CD4-positive, alpha-beta T cell treated with Interleukin-17A for 1 hour (primary cell): ENCODE measurements at regions not wholly inside any gene's neighbourhood (a gene's known extent, or its start where the extent isn't known, plus 50 kb on each side); places are given as distances from the start of the nearest gene placed in this dataset.

ENCODE experiments used
- DNase-seq: peaks from one replicate; pipeline ENCODE4 v3.0.0-alpha.2; 2020

DNA sequence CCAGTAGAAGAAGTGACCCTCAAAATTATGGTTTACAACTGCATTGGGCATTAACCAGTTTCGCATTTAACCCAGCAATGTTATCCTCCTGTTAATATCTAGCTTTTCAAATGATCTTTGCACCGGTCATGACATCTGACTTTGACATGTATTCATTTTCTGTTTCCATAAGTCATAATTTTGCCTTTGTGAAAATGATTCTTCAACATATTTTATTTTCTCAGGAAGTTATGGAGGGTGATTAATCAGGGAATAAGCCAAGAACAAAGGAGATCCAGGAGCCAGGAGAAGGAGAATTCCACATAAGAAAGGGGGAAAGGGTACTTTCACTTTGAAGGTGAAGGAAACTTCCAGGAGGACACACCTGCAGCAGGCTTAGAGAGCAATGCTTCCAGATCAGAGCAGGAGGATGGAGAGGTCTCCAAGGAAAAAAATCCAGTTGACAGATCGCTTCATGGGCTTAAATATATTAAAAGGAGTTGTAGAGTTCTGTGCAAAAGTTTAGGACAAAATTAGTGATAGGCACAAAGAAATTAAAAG, 92.1 kb upstream of the FAM3C start:
- DNase-seq: no peak

DNA sequence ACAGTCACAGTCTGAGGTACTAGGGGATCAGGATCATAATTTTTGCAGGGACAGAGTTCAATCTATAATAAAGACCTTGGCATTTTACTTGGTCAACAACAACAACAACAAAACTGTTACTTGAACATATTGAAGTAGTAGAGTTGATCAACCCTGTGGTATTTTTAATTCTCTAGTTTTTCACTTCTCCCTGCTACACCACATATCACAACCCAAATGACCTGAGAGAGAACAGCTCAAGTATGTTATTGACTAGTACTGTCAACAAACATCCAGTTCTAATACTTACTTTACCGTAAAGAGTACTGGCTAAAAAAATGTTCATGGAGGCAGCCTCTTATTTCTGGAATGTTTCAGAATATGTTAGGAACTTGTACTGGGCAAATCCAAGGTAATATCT, 90.5 kb upstream of the FAM3C start:
- no peak for DNase-seq

DNA sequence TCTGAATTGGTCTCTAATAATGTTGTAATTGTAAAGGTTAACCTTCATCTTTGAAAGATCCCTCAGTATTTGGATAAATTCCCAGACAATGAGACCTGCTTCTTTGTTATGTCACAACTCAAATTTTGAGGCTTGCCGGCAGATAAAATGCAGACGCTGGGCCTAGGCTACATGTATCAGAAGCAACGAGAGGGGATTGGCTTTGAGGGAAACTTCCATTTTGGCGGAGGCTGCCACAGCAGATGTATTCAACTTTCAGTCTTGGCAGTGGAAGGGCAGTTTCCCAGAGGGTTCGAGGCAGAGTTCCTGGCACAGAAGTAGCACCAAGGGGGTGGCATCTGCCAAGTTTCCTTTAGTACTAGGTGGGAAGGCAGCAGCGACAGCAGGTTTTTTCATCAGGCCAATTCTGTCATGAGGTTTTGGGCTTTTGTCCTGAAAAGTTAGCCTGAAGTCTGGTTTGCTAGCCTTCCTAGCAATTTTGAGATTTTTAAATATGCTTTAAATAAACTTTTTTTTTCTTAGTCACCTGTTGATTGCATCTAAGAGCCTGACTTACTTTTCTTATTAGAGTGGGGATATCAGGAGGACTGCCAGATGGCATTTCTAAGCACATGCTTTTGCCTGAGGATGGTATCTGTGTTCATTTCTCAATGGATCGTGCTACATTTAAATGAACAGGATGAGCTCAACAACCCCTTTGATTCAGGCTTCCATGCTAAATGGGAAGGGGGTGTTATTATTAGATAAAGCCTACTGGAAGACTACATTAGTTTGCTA, 89.5 kb upstream of the FAM3C start:
- no peak for DNase-seq

DNA sequence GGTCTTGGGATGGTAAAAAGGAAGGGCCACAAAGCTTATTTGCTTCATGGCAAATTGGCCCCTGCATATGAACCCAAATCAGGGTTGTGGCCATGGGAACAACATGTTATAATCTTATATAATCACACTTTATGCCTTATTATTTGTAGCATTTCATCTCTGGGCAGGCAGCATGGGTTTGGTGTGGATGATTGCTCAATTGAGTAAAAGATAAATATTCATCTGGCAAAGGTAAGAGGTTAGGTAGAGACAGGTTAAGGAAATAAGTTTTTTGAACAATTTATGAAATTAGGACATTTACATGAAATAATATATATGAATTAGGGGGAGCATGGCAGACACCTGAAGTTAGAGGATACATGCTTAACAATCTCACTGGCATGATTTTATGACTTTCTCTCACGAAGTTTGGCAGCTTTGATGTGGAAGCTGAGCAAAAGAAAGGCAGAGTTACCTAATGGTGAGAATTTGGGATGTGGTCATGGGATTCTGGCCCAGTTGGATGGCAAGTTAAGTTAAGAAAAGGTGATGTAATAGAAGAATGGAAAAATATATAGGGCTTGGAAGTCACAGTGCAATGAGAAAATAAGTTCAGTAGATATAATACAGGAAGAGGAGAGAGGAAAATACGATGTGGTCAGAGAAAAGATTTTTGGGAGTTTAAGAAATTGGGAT, 88.1 kb upstream of the FAM3C start:
- DNase-seq: no peak

DNA sequence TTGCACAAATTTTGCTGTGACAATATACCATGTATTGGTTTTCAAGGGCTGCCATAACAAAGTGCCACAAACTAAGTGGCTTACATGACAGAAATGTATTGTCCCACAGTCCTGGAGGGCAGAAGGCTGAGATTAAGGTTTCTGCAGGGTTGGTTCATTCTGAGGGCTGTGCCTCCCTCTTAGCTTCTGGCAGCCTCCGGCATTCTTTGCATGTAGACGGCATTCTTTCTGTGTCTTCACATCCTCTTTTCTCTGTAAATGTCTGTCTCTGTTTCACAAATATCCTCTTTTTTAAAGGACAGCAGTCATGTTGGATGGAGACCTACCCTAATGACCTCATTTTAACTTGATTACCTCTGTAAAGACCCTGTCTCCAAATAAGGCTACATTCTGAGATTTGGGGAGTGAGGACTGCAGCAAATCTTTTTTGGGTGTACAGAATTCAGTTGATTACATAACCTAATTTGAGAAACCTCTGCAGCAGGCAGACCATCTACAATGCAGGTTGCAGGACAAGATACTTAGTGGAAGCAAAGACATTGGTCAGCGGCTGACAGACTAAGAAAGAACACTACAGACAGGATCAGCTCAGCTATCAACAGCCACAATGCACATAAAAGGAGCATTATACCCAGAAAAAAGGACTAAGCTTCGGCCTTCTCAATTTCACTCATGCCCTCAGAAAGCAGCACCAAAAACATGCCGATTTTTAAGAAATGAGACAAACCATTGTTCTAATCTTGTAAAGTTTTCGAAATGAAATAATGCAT, 84.6 kb upstream of the FAM3C start:
- DNase-seq: no peak

DNA sequence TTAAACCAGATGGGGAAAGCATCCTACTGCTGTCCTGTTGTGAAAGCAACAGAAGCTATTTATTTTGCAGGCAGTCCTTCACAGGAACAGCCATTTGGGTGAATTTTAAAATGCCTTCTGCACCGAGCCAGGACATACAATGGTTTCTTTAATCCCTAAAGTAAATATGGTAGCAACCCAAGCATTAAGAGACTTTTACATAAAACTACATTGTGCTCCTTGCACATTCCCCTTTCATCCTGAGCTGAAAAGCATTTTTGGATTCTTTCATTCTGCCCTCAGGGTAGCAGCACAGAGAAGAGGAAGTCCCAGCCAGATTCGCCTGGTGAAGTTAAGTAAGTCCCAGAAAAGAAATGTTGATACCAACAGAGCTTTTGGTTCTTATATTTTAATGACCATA, 84.0 kb upstream of the FAM3C start:
- DNase-seq: no peak

DNA sequence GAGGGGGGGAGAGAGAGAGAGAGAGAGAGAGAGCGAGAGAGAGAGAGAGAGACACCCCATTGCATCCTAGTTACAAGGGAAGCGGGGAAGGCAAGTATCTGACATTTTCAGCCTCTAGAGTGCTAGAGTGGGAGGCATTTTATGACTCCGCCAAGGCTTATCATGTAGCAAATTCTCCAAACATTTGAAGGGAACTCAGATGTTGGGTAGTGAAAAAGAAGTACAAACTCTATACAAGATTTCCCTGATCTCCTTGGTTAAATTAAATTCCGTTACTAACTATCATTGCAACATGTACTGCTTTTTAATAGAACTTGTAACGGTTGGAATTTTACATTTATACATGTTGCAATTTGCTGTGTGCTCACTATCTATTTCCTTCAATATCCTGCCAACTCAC, 83.4 kb upstream of the FAM3C start:
- DNase-seq: no peak

DNA sequence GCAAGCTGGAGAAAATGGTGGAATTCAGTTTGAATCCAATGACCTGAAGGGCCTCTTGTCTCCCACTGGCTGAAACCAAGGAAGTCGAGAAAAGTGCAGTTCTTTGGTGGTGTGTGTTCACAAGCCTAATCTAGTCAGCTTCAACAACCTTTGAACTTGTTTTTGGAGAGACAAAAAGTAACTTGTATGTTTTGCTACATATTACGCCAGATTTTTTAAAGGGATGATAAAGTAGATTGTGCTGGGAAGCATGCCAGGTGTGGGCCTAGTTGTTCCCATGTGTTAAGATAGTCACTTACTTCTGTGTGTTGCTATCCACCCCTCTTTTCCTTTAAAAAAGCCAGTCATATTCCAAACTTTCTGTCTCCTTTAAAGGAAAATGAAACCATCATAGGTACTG, 79.7 kb upstream of the FAM3C start:
- no peak for DNase-seq

DNA sequence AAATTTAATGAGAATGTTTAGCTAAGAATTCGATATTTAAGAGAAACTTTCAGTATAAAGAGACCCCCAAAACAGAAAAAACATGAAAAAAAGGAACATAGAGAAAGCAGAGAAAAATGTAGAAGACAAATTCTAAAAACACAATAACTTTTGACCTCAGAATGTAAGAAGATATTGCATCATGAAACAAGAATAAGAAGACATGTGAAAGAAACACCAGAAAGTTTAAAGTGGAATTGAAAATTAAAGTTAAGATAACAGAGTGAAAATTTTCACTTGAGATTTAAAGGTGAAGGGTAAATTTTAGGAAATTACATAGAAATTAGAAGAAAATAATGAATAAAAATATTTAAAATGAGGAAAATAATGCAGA, 78.2 kb upstream of the FAM3C start:
- DNase-seq: no peak

DNA sequence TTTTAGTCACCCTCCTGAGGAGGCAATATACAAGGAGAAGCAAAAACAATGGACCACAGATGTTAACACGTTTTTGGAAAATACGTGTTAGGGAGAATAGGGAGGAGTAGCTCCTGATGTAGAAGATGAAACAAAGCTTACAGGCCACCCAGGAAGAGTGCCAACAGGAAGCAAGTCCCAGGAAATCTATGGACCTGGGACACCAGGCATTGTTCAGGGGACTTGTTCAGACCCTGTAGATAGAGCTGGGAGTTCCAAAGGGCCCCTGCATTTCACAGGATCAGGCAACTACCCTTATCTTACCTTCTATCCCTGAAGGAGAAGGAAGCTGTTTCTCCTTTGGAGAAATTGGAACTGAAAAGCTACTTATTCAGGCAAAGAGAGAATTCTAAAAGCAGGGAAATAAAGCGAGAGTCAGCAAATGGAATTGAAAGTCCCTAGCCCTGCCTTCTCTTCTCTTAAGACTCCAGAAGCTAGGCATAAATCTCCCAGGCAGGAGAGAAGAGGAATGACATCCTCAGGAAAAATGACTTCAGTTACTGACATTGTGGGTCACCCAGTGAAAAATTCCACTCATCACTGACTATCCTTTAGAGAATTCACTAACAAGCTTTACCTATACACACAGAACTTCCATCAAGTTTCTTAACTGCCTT, 77.7 kb upstream of the FAM3C start:
- DNase-seq: no peak

DNA sequence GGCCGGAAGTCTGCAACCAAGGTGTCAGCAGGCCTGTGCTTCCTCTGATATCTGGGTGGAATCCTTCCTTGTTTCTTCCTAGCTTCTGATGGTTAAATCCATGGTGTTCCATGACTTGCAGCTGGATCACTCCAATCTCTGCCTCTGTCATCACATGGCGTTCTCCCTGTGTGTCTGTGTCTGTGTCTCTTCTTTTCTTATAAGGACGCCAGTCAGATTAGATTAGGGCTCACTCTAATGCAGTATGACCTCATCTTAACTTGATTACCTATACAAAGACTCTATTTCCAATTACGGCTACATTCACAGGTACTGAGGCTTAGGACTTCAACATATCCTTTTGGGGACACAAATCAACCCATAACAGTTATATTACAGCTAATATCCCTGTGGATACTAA, 70.3 kb upstream of the FAM3C start:
- DNase-seq: no peak

DNA sequence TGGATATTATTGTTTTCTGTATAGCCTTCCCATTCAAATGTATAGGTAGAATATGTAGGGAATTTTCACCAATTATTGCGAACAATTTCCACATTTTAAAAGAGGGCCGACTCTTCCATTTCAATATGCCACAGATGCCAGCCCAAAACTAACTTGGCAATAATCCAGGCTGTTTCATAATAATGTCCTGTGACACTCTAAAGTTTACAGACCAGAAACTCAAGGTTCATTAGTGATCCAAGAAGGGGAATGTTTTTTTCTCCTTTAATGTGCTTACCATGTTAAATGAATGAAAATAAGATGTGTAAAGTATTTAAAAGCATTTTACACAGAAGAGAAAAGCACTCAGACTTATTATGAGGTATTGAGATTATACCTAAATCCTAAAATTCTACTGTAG, 63.0 kb upstream of the FAM3C start:
- no peak for DNase-seq

DNA sequence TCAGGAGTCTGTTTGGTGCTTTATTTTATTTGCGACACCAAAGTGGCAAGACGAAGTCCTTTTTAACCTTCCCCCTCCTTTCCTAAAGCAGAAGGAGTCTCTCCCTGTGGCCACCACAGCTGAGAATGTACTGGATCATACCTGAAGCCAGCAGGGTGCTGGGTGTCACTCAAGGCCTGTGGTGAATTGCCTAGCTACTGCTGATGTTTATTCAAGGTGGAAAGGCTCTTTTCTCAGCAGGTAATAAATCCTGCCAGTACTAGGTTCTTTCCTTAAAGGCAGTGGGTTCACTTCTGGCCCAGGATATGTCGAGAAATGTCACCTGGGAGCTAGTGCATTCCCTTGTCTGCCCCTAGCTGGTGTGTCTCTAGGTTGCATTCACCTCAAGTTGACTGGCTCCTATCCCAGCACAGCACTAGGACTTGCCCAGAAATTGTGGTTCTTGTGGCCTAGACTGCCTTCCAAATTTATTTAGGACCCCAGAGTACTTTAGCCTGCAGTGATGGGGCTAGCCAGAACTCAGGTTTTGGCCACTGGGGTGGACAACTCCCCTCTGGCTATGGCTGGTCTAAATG, 60.8 kb upstream of the FAM3C start:
- no peak for DNase-seq

DNA sequence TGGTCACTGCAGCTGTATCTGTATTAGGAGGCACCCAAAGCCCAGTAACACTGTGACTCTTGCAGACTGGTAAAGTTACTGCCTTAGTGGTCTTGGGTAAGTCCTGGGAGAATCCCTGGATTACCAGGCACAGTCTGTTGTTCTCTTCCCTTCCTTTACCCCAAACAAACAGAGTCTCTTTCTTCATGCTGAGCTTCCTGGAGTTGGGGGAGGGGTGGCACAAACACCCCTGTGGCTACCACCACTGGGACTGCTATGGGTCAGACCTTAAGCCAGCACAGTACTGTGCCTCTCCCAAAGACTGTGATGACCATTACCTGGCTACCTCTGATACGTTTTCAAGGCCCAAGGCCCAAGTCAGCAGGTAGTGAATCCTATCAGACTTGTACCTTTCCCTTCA, 59.9 kb upstream of the FAM3C start:
- no peak for DNase-seq

DNA sequence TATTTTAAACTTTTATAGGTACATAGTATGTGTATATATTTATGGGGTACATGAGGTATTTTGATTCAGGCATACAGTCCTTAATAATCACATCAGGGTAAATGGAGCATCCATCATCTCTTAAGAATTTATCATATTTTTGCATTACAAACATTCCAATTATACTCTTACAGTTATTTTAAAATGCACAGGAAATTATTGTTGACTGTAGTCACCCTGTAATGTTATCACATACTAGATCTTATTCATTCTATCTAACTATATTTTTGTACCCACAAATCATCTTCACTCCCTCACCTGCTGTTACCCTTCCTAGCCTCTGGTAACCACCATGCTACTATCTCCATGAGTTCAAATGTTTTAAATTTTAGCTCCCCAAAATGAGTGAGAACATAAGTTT, 56.3 kb upstream of the FAM3C start:
- no peak for DNase-seq

DNA sequence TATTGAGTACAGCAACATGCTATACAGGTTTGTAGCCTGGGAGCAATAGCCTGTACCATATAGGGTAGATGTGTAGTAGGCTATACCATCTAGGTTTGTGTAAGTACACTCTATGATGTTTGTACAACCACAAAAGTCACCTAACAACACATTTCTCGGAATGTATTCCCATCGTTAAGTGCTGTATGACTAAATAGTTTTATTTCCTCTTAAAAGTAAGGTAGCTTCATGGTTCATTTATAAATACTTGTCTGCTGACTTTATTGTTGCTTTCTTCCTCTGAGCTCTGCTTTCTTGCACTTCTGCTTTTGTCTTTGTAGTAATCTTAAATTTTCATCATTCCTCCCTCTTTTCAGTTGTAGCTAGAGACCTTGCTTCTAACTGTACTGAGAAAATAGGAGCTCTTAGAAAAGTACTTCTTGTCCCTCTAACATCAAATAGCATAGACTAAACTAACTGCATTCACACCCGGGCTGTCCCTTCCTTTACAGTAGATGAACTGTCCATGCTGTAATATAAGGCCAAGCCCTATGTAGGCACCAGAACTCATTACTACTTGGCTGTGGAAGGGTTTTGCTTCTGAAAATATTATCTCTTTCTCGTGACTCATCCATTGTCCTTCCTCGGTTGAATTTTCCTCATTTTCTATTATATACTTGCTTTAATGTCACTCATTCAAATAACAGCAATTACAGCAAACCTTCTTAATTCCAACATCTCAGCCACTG, 55.4 kb upstream of the FAM3C start:
- DNase-seq: no peak

DNA sequence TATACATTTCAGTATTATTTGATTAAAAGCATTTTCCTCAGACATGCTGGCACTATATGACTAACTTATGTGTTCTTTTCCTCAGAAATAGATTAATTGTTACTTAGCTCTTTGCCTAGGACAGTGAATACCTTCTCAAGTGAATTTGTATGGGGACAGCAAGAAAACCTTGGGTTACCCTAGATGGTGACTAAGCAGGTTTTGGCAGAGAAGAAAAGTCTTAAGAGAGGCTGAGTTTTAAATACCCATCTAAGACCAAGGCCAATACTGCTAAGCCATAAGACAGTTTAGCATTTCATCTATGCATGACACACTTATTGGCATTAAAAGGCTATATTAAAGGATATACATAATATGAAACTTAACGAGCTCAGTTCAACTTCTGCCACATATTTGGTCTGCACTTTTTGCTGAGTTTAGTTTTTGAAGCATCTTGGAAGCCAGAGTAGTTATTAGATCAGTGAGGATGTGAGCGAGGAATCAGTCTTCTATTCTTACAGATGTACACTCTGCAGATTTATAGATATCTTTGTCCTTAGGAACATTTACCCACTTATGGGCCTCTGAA, 54.6 kb upstream of the FAM3C start:
- DNase-seq: no peak

DNA sequence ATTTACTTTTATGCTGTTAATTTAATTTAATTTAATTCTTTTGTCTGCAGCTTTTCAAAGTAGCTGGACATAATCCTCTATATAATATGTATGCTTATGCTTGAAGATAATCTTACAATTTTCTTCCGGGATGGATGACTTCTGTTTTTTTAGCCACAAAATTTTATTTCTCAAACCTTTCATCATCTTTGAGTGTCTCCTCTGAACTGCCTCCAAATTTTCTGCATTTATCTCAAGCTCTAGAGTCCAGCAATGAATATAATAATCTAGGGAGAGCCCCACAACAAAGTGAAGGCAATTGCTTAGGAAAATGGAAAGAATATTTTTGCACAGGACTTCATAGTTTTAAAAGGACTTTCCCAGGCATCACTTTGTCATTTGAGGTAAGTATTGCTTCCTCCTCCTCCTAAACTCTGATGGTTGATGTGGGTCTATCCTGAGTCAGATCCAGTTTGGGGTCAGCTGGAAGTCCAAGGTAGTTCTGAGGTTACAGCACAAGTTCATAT, 53.7 kb upstream of the FAM3C start:
- DNase-seq: no peak

DNA sequence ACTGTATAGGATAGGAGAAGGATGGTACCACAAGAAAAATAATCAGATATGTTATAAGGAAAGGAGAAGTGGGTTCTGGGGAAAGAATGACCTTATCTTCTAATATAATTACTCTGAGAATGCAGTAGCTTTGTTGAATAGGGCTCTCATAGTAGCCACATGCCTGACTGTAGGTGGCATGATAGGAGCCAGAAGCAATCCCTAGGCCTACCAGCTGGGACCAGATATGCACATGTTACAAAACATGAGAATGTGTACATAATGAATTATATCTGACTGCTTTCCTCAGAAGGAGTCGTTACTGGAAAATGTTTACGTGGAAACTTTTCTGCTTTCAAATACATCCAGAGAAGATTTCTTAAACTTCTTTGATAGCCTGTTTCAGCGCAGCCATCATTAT, 53.2 kb upstream of the FAM3C start:
- DNase-seq: no peak

DNA sequence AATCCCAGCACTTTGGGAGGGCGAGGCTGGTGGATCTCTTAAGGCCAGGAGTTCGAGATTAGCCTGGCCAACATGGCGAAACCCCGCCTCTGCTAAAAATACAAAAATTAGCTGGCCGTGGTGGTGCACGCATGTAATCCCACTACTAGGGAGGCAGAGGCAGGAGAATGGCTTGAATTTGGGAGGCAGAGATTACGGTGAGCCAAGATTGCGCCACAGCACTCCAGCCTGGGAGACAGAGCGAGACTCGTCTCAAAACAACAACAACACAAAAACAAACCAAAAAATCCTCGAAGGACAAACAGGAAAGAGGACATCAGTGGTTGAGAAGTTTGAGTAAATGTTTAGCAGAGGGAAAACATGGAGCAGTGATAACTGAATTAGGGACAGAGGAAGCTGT, 52.3 kb upstream of the FAM3C start:
- no peak for DNase-seq

DNA sequence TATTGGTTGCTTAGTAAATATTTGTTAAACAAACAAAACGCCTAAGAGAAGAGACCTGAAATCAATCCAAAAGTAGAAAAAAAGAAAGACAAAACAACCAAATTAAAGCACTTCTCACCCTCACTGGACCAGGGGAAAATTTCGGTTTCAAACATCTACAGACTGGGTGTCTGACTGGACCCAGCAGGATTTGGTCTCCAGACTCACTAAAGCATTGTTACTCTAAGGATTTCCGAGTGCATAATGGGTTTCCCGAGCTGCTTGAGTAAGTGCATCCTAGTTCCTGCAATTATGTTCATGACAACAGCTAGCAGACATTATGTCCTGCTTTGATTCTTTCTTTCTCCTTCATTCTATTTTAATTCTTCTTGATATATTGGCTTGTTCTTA, 51.8 kb upstream of the FAM3C start:
- DNase-seq: no peak
